IMR-90 (cell line): ENCODE measurements at regions not wholly inside any gene's neighbourhood (a gene's known extent, or its start where the extent isn't known, plus 50 kb on each side); places are given as distances from the start of the nearest gene placed in this dataset.

Source experiments
- ATAC-seq: fragments of 200-7000 bp; cut with Tn5 transposase; 2 replicates; pipeline ENCODE4 v1.9.1; 2020; ENCODE audit warnings: low read depth, mild to moderate bottlenecking, moderate library complexity
- BruUV-seq: library from RNA; stranded (reverse); fragments of 400-500 nt; replicated peaks from 2 replicates; lab custom pipeline; 2021; lab: Mats Ljungman, UMichigan
- CTCF ChIA-PET: fragments of 300-600 bp; formaldehyde crosslinking; extraction: SDS; loops from one replicate; lab custom pipeline; 2021; ENCODE audit warnings: antibody characterized with exemption; lab: Yijun Ruan, JAX
- POLR2A ChIA-PET: fragments of 300-600 bp; sonication (Branson Sonifier 250); formaldehyde crosslinking; loops from one replicate; lab custom pipeline; 2022; ENCODE audit warnings: antibody characterized with exemption; ENCODE audit not compliant: unreplicated experiment; lab: Charles Lee
- DNase-seq: peaks from one replicate; pipeline ENCODE4 v3.0.0; 2013
- H2AFZ ChIP-seq: replicated peaks from 2 replicates; pipeline ENCODE3; 2013; ENCODE audit warnings: low read length, mild to moderate bottlenecking; ENCODE audit not compliant: poor library complexity
- H2AK5ac ChIP-seq: 2 replicates; pipeline ENCODE4 v1.6.1; 2013; ENCODE audit warnings: low read depth, low read length, inconsistent platforms
- H2AK9ac ChIP-seq: replicated peaks from 2 replicates; pipeline ENCODE3; 2013; ENCODE audit warnings: mild to moderate bottlenecking, low read depth, low read length, moderate library complexity; ENCODE audit not compliant: poor library complexity
- H2BK120ac ChIP-seq: 2 replicates; pipeline ENCODE4 v1.6.1; 2013; ENCODE audit warnings: low read depth, low read length, inconsistent platforms
- H2BK15ac ChIP-seq: 3 replicates; pipeline ENCODE4 v1.6.1; 2013; ENCODE audit warnings: low read depth, low read length, inconsistent platforms
- H2BK20ac ChIP-seq: 2 replicates; pipeline ENCODE4 v1.6.1; 2013; ENCODE audit warnings: low read depth, mild to moderate bottlenecking, inconsistent platforms, low read length, moderate library complexity
- H2BK5ac ChIP-seq: 2 replicates; pipeline ENCODE4 v1.6.1; 2013; ENCODE audit warnings: mild to moderate bottlenecking, low read depth, low read length, inconsistent platforms; ENCODE audit not compliant: poor library complexity, severe bottlenecking
- H3K14ac ChIP-seq: replicated peaks from 2 replicates; pipeline ENCODE4 v1.6.1; 2013; ENCODE audit warnings: low read depth, low read length, inconsistent platforms
- H3K18ac ChIP-seq: 2 replicates; pipeline ENCODE4 v1.6.1; 2013; ENCODE audit warnings: low read depth, low read length, control low read depth
- H3K23ac ChIP-seq: 2 replicates; pipeline ENCODE4 v1.6.1; 2013; ENCODE audit warnings: low read depth, low read length, inconsistent platforms
- H3K27ac ChIP-seq: 2 replicates; pipeline ENCODE4 v1.5.1; 2013; ENCODE audit warnings: mild to moderate bottlenecking, control low read depth, low read length; ENCODE audit not compliant: insufficient read depth
- H3K27me3 ChIP-seq: 2 replicates; pipeline ENCODE4 v1.6.1; 2013; ENCODE audit warnings: low read length; ENCODE audit not compliant: control insufficient read depth, insufficient read depth
- H3K36me3 ChIP-seq: 2 replicates; pipeline ENCODE4 v1.6.1; 2013; ENCODE audit warnings: low read length, mixed read lengths; ENCODE audit not compliant: control insufficient read depth, insufficient read depth
- H3K4ac ChIP-seq: 2 replicates; pipeline ENCODE4 v1.6.1; 2013; ENCODE audit warnings: low read depth, low read length, inconsistent platforms
- H3K4me1 ChIP-seq: 2 replicates; pipeline ENCODE4 v1.6.1; 2013; ENCODE audit warnings: low read length, mixed read lengths; ENCODE audit not compliant: control insufficient read depth, insufficient read depth
- H3K4me2 ChIP-seq: 2 replicates; pipeline ENCODE4 v1.6.1; 2013; ENCODE audit warnings: low read depth, mild to moderate bottlenecking, control low read depth, low read length, moderate library complexity
- H3K4me3 ChIP-seq: 2 replicates; pipeline ENCODE4 v1.5.1; 2013; ENCODE audit warnings: low read depth, mild to moderate bottlenecking, control low read depth, low read length, moderate library complexity; ENCODE audit not compliant: insufficient read depth
- H3K56ac ChIP-seq: 2 replicates; pipeline ENCODE4 v1.6.1; 2013; ENCODE audit warnings: low read length, inconsistent platforms; ENCODE audit not compliant: insufficient read depth; ENCODE audit errors: extremely low read depth
- H3K79me1 ChIP-seq, 2 experiments: 2 replicates each; pipeline ENCODE4 v1.6.1; 2013; ENCODE audit warnings: low read length in 2 of 2, inconsistent platforms in 1 of 2, low read depth in 1 of 2
- H3K9ac ChIP-seq: 2 replicates; pipeline ENCODE4 v1.6.1; 2013; ENCODE audit warnings: low read depth, low read length, control low read depth
- H3K9me1 ChIP-seq: 2 replicates; pipeline ENCODE4 v1.6.1; 2013; ENCODE audit warnings: low read length, inconsistent platforms; ENCODE audit not compliant: insufficient read depth
- H3K9me3 ChIP-seq: 2 replicates; pipeline ENCODE4 v1.6.1; 2013; ENCODE audit warnings: low read length; ENCODE audit not compliant: control insufficient read depth, insufficient read depth
- H4K20me1 ChIP-seq: 2 replicates; pipeline ENCODE4 v1.6.1; 2013; ENCODE audit warnings: low read length, inconsistent platforms; ENCODE audit not compliant: insufficient read depth
- H4K5ac ChIP-seq: 2 replicates; pipeline ENCODE4 v1.6.1; 2013; ENCODE audit warnings: mild to moderate bottlenecking, low read depth, low read length, control low read depth
- H4K8ac ChIP-seq, 2 experiments: 2 replicates each; pipeline ENCODE4 v1.6.1; 2013; ENCODE audit warnings: low read depth in 2 of 2, low read length in 2 of 2, control low read depth in 1 of 2, inconsistent platforms in 1 of 2
- H4K91ac ChIP-seq: 2 replicates; pipeline ENCODE4 v1.6.1; 2013; ENCODE audit warnings: low read depth, low read length, inconsistent platforms; ENCODE audit not compliant: insufficient read depth
- BHLHE40 ChIP-seq: fragments of 150-350 bp; IDR thresholded peaks from 2 replicates; pipeline ENCODE4 v1.6.1; 2016; ENCODE audit warnings: mild to moderate bottlenecking, low read depth, low read length
- CEBPB ChIP-seq: IDR thresholded peaks from 2 replicates; pipeline ENCODE4 v1.6.1; 2012; ENCODE audit warnings: low read depth, low read length, improper control_type of control experiment
- CHD1 ChIP-seq: IDR thresholded peaks from 2 replicates; pipeline ENCODE4 v1.6.1; 2012; ENCODE audit warnings: low read depth, low read length, improper control_type of control experiment
- ELK1 ChIP-seq: fragments of 150-350 bp; IDR thresholded peaks from 2 replicates; pipeline ENCODE4 v1.6.1; 2016; ENCODE audit warnings: low read depth, mild to moderate bottlenecking, low read length, moderate library complexity, borderline replicate concordance
- FOS ChIP-seq: fragments of 150-350 bp; IDR thresholded peaks from 2 replicates; pipeline ENCODE4 v1.6.1; 2016; ENCODE audit warnings: low read depth, low read length
- MAFK ChIP-seq: IDR thresholded peaks from 2 replicates; pipeline ENCODE4 v1.6.1; 2012; ENCODE audit warnings: low read depth, low read length, improper control_type of control experiment
- MAZ ChIP-seq: IDR thresholded peaks from 2 replicates; pipeline ENCODE4 v1.6.1; 2012; ENCODE audit warnings: low read depth, mild to moderate bottlenecking, low read length, improper control_type of control experiment, moderate library complexity, borderline replicate concordance
- MXI1 ChIP-seq: IDR thresholded peaks from 2 replicates; pipeline ENCODE4 v1.6.1; 2012; ENCODE audit warnings: low read depth, mild to moderate bottlenecking, low read length, moderate library complexity, borderline replicate concordance
- NFE2L2 ChIP-seq: fragments of 150-350 bp; IDR thresholded peaks from 2 replicates; pipeline ENCODE4 v1.6.1; 2016; ENCODE audit warnings: low read depth, mild to moderate bottlenecking, low read length
- POLR2A ChIP-seq: IDR thresholded peaks from 2 replicates; pipeline ENCODE4 v1.6.1; 2012; ENCODE audit warnings: mild to moderate bottlenecking, low read depth, low read length
- RAD21 ChIP-seq: IDR thresholded peaks from 2 replicates; pipeline ENCODE4 v1.6.1; 2012; ENCODE audit warnings: low read length, improper control_type of control experiment
- RCOR1 ChIP-seq: IDR thresholded peaks from 2 replicates; pipeline ENCODE4 v1.6.1; 2012; ENCODE audit warnings: mild to moderate bottlenecking, low read length, improper control_type of control experiment; ENCODE audit not compliant: insufficient replicate concordance
- RFX5 ChIP-seq: IDR thresholded peaks from 2 replicates; pipeline ENCODE4 v1.8.0; 2012; ENCODE audit warnings: low read depth, mild to moderate bottlenecking, low read length, moderate library complexity
- SMC3 ChIP-seq: fragments of 150-350 bp; IDR thresholded peaks from 2 replicates; pipeline ENCODE4 v1.6.1; 2016; ENCODE audit warnings: low read depth, mild to moderate bottlenecking, antibody characterized with exemption, low read length, moderate library complexity
- USF2 ChIP-seq: fragments of 150-350 bp; IDR thresholded peaks from 2 replicates; pipeline ENCODE4 v1.6.1; 2017; ENCODE audit warnings: mild to moderate bottlenecking, antibody characterized with exemption, low read length, low read depth
- WGBS, 2 experiments: methylation state at CpG; one replicate each; pipeline versions ENCODE4 v1.1.5 to v1.1.7; 2013; ENCODE audit warnings: missing lambda C conversion rate in 2 of 2; ENCODE audit not compliant: insufficient read length in 1 of 2; ENCODE audit errors: extremely low coverage in 2 of 2; 5-methylcytosine and 5-hydroxymethylcytosine counted together
- dilution Hi-C: fragments of 300-500 bp; cut with HindIII; formaldehyde crosslinking; loops from one replicate; pipeline ENCODE4 v1.14.3; 2018; ENCODE audit warnings: low sequenced_read_pairs; ENCODE audit not compliant: unreplicated experiment
- in situ Hi-C: fragments of 300-500 bp; cut with MboI; formaldehyde crosslinking; loops from 3 replicates; pipeline ENCODE4 v1.14.3; 2019; ENCODE audit warnings: low sequenced_read_pairs, inconsistent platforms, mixed read lengths
- intact Hi-C: fragments of 100-400 bp; cut with micrococcal nuclease; formaldehyde crosslinking; loops from 2 replicates; pipeline ENCODE4 v1.10.0; 2022
- TF ChIP-seq, protein P1 (sequence below): conservative IDR thresholded peaks from 2 replicates; pipeline ENCODE4 v1.5.1; 2012; ENCODE audit warnings: mild to moderate bottlenecking, low read depth, low read length, improper control_type of control experiment

DNA sequence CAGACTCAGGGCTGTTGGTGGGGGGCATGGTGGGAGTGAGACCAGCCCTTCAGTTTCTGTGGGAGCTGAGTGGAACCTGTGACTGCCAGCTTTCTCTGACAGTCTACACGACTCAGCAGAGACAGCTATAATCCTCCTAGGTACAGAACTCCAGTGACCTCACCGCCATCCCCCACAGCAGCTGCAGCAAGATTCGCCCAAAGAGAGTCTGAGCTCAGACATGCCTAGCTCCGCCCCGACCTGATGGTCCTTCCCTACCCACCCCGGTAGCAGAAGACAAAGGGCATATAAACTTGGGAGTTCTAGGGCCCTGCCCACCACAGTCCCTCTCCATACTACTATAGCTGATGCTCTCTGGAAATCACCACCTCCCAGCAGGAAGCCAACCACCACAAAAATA, 500.1 kb downstream of the ETV1 start:
- no peaks in the 10 kb centered on the region for H4K20me1 ChIP-seq
- no peak overlapping the region for H2BK15ac ChIP-seq
- intact Hi-C loops (no loop called here), in situ Hi-C loops (no loop called here), dilution Hi-C loops (no loop called here)
- no peak overlapping the region for H3K4ac ChIP-seq
- no peak for TF ChIP-seq USF2
- TF ChIP-seq MAZ: no peak
- TF ChIP-seq ELK1: no peak
- TF ChIP-seq NFE2L2: no peak
- no peak for TF ChIP-seq POLR2A
- no peak for TF ChIP-seq MAFK
- no peak for TF ChIP-seq MXI1
- TF ChIP-seq CHD1: no peak
- no peak for TF ChIP-seq CEBPB
- no peak for TF ChIP-seq RFX5
- no peak for TF ChIP-seq FOS
- no peak for TF ChIP-seq BHLHE40
- no peak for TF ChIP-seq RCOR1
- no peak for TF ChIP-seq SMC3
- TF ChIP-seq, protein P1, sequence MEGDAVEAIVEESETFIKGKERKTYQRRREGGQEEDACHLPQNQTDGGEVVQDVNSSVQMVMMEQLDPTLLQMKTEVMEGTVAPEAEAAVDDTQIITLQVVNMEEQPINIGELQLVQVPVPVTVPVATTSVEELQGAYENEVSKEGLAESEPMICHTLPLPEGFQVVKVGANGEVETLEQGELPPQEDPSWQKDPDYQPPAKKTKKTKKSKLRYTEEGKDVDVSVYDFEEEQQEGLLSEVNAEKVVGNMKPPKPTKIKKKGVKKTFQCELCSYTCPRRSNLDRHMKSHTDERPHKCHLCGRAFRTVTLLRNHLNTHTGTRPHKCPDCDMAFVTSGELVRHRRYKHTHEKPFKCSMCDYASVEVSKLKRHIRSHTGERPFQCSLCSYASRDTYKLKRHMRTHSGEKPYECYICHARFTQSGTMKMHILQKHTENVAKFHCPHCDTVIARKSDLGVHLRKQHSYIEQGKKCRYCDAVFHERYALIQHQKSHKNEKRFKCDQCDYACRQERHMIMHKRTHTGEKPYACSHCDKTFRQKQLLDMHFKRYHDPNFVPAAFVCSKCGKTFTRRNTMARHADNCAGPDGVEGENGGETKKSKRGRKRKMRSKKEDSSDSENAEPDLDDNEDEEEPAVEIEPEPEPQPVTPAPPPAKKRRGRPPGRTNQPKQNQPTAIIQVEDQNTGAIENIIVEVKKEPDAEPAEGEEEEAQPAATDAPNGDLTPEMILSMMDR: no peak
- TF ChIP-seq RAD21: no peak
- H3K23ac ChIP-seq: no peak overlapping the region
- H4K5ac ChIP-seq: no peak overlapping the region
- H4K8ac ChIP-seq: no peak overlapping the region
- H2AFZ ChIP-seq: no peak overlapping the region
- no peak overlapping the region for H2BK120ac ChIP-seq
- no peak overlapping the region for H3K14ac ChIP-seq
- H3K18ac ChIP-seq: no peak overlapping the region
- no peaks in the 10 kb centered on the region for H3K27me3 ChIP-seq
- no peaks in the 10 kb centered on the region for H3K79me1 ChIP-seq
- no peak overlapping the region for H4K91ac ChIP-seq
- no peak overlapping the region for H3K27ac ChIP-seq
- ATAC-seq (no peak), DNase-seq (no peak)
- 40% methylated on average over 1 of the region's 6 CpGs; no CpG with 5 or more reads in 1 of the 2 experiments for WGBS, 2 experiments
- H2BK20ac ChIP-seq: no peak overlapping the region
- no peak overlapping the region for H3K56ac ChIP-seq
- no peak overlapping the region for H3K4me3 ChIP-seq
- no peak overlapping the region for H3K9ac ChIP-seq
- BruUV-seq: no TSS peak
- H2AK9ac ChIP-seq: no peak overlapping the region
- POLR2A ChIA-PET: no interaction called here
- no peaks in the 10 kb centered on the region for H3K9me1 ChIP-seq
- H3K4me2 ChIP-seq: no peak overlapping the region
- no peak overlapping the region for H2BK5ac ChIP-seq
- no peaks in the 10 kb centered on the region for H3K4me1 ChIP-seq
- no peaks in the 10 kb centered on the region for H3K36me3 ChIP-seq
- H3K9me3 ChIP-seq: no peaks in the 10 kb centered on the region
- H2AK5ac ChIP-seq: no peak overlapping the region
- CTCF ChIA-PET: no interaction called here
